NB4 (cell line): ENCODE measurements at regions not wholly inside any gene's neighbourhood (a gene's known extent, or its start where the extent isn't known, plus 50 kb on each side); places are given as distances from the start of the nearest gene placed in this dataset.

ENCODE experiments used
- DNase-seq: peaks from one replicate; pipeline ENCODE4 v3.0.0; 2010; ENCODE audit warnings: low read depth
- H3K4me3 ChIP-seq: one replicate; pipeline ENCODE4 v1.5.1; 2011; ENCODE audit warnings: mild to moderate bottlenecking, low read depth, low read length, moderate library complexity
- CTCF ChIP-seq: IDR thresholded peaks from one replicate; pipeline ENCODE4 v1.5.1; 2012; ENCODE audit warnings: low read depth, low read length
- MAX ChIP-seq: IDR thresholded peaks from 2 replicates; pipeline ENCODE4 v1.6.1; 2011; ENCODE audit warnings: low read depth, low read length
- MYC ChIP-seq: IDR thresholded peaks from 2 replicates; pipeline ENCODE4 v1.6.1; 2011; ENCODE audit warnings: low read depth, low read length
- POLR2A ChIP-seq: IDR thresholded peaks from 2 replicates; pipeline ENCODE4 v1.6.1; 2011; ENCODE audit warnings: mild to moderate bottlenecking; ENCODE audit not compliant: insufficient read length; ENCODE audit errors: extremely low read depth

- no peak for DNase-seq
- no peak overlapping the region for H3K4me3 ChIP-seq
- TF ChIP-seq POLR2A (no peak), MAX (no peak), MYC (no peak)
These were observed 437.6 kb downstream of the C6orf118 start for GRCh38 chr6:164871783-164872182.

GRCh38 chr6:164870164-164870563, 439.2 kb downstream of the C6orf118 start:
- no peak for TF ChIP-seq POLR2A
- TF ChIP-seq MAX, result no peak
- TF ChIP-seq MYC, result no peak
- no peak for TF ChIP-seq CTCF
- DNase-seq, result no peak

GRCh38 chr6:164861967-164862366, 447.4 kb downstream of the C6orf118 start:
- H3K4me3 ChIP-seq, result no peak overlapping the region
- no peak for DNase-seq
- TF ChIP-seq MAX, result no peak
- no peak for TF ChIP-seq CTCF
- TF ChIP-seq MYC, result no peak
- no peak for TF ChIP-seq POLR2A

More at GRCh38 chr6:164870164-164870563, 439.2 kb downstream of the C6orf118 start:
- no peak overlapping the region for H3K4me3 ChIP-seq

- no peak for DNase-seq
- H3K4me3 ChIP-seq, result no peak overlapping the region
- TF ChIP-seq CTCF (no peak), POLR2A (no peak), MAX (no peak), MYC (no peak)
These were observed 449.6 kb downstream of the C6orf118 start for GRCh38 chr6:164859816-164860215.

- no peak for DNase-seq
- no peak overlapping the region for H3K4me3 ChIP-seq
- TF ChIP-seq MYC (no peak), POLR2A (no peak), MAX (no peak), CTCF (no peak)
These were observed 453.3 kb downstream of the C6orf118 start for GRCh38 chr6:164856138-164856537.

GRCh38 chr6:164855281-164855680, 454.1 kb downstream of the C6orf118 start:
- TF ChIP-seq MAX (no peak), MYC (no peak), CTCF (no peak), POLR2A (no peak)
- no peak for DNase-seq
- no peak overlapping the region for H3K4me3 ChIP-seq
